Mesodermal cell (in vitro differentiated cells): ENCODE measurements at regions not wholly inside any gene's neighbourhood (a gene's known extent, or its start where the extent isn't known, plus 50 kb on each side); places are given as distances from the start of the nearest gene placed in this dataset.

Experiments
- H3K27ac ChIP-seq: 2 replicates; pipeline ENCODE4 v1.7.0; 2013; ENCODE audit warnings: mild to moderate bottlenecking, low read depth, low read length, moderate library complexity; ENCODE audit not compliant: severe bottlenecking
- H3K36me3 ChIP-seq: 2 replicates; pipeline ENCODE4 v1.7.1; 2013; ENCODE audit warnings: mild to moderate bottlenecking, low read length, moderate library complexity; ENCODE audit not compliant: control insufficient read depth, insufficient read depth
- H3K4me1 ChIP-seq: one replicate; pipeline ENCODE4 v1.7.1; 2013; ENCODE audit warnings: mild to moderate bottlenecking, low read length; ENCODE audit not compliant: insufficient read depth, control insufficient read depth, poor library complexity, severe bottlenecking
- H3K4me3 ChIP-seq: 2 replicates; pipeline ENCODE4 v1.7.0; 2013; ENCODE audit warnings: low read length, control low read depth, mild to moderate bottlenecking; ENCODE audit not compliant: insufficient read depth, poor library complexity, severe bottlenecking; ENCODE audit errors: extremely low read depth
- H3K9me3 ChIP-seq: 2 replicates; pipeline ENCODE4 v1.7.1; 2013; ENCODE audit warnings: mild to moderate bottlenecking, low read length, moderate library complexity; ENCODE audit not compliant: control insufficient read depth
- WGBS, 2 experiments: methylation state at CpG; one replicate each; pipeline ENCODE4 v1.1.5; 2013; ENCODE audit warnings: missing lambda C conversion rate in 2 of 2; ENCODE audit not compliant: insufficient coverage in 2 of 2; 5-methylcytosine and 5-hydroxymethylcytosine counted together

DNA sequence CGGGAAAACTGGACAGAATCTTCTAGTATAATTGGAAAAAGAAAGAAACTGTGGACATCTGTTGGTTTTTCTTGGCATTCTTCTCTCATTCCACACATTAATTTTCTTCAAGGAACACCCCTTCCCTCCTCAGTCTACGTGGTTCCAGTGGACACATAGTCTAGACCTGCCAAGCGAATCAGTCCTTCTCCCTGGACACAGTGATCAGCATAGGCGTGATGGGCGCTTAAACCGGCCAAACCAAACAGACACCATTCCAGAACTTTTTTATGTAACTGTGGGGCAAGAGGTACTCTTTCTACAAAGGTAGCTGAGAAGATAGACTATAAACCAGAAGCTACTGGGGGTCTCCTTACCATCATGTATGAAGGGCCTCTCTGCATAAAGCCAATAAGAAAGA, 121.8 kb upstream of the COX10 start:
- no peaks in the 10 kb centered on the region for H3K4me1 ChIP-seq
- no peak overlapping the region for H3K27ac ChIP-seq
- no peaks in the 10 kb centered on the region for H3K9me3 ChIP-seq
- WGBS, 2 experiments: 95% methylated on average over 2 of the region's 6 CpGs; no CpG with 5 or more reads in 1 of the 2 experiments
- H3K4me3 ChIP-seq: no peak overlapping the region
- no peaks in the 10 kb centered on the region for H3K36me3 ChIP-seq

- no peak overlapping the region for H3K27ac ChIP-seq
- WGBS, 2 experiments: 95 to 97% methylated on average over 3 to 4 of the region's 4 CpGs
- no peaks in the 10 kb centered on the region for H3K4me1 ChIP-seq
- no peak overlapping the region for H3K4me3 ChIP-seq
- H3K9me3 ChIP-seq: no peaks in the 10 kb centered on the region
- H3K36me3 ChIP-seq: no peaks in the 10 kb centered on the region
Observed at GRCh38 chr17:13952009-13952750, 117.1 kb upstream of the COX10 start.

GRCh38 chr17:13953841-13954240, 115.5 kb upstream of the COX10 start:
- Histone ChIP-seq H3K27ac (no peak overlapping the region), H3K4me3 (no peak overlapping the region), H3K4me1 (no peaks in the 10 kb centered on the region), H3K9me3 (no peaks in the 10 kb centered on the region), H3K36me3 (no peaks in the 10 kb centered on the region)
- WGBS, 2 experiments: 0% methylated on average over 1 of the region's 1 CpG; no CpG with 5 or more reads in 1 of the 2 experiments

- 100% methylated on average over 1 of the region's 3 CpGs; no CpG with 5 or more reads in 1 of the 2 experiments for WGBS, 2 experiments
Observed at GRCh38 chr17:13957636-13958035, 111.7 kb upstream of the COX10 start.

GRCh38 chr17:13958773-13959172, 110.5 kb upstream of the COX10 start:
- H3K4me1 ChIP-seq: no peaks in the 10 kb centered on the region
- no peak overlapping the region for H3K4me3 ChIP-seq
- WGBS, 2 experiments: 100% methylated on average over 1 of the region's 4 CpGs
- no peak overlapping the region for H3K27ac ChIP-seq
- H3K9me3 ChIP-seq: no peaks in the 10 kb centered on the region
- H3K36me3 ChIP-seq: no peaks in the 10 kb centered on the region

More at GRCh38 chr17:13957636-13958035, 111.7 kb upstream of the COX10 start:
- no peak overlapping the region for H3K4me3 ChIP-seq
- H3K9me3 ChIP-seq: no peaks in the 10 kb centered on the region
- H3K36me3 ChIP-seq: no peaks in the 10 kb centered on the region
- no peak overlapping the region for H3K27ac ChIP-seq
- H3K4me1 ChIP-seq: no peaks in the 10 kb centered on the region

GRCh38 chr17:13961265-13961664, 108.0 kb upstream of the COX10 start:
- H3K36me3 ChIP-seq: no peaks in the 10 kb centered on the region
- H3K9me3 ChIP-seq: no peaks in the 10 kb centered on the region
- no peaks in the 10 kb centered on the region for H3K4me1 ChIP-seq
- H3K27ac ChIP-seq: no peak overlapping the region
- H3K4me3 ChIP-seq: no peak overlapping the region
- 96 to 97% methylated on average over 3 to 4 of the region's 4 CpGs for WGBS, 2 experiments

GRCh38 chr17:13962716-13963240, 106.5 kb upstream of the COX10 start:
- no peak overlapping the region for H3K4me3 ChIP-seq
- 100% methylated on average over 1 of the region's 2 CpGs; no CpG with 5 or more reads in 1 of the 2 experiments for WGBS, 2 experiments
- H3K36me3 ChIP-seq: no peaks in the 10 kb centered on the region
- H3K9me3 ChIP-seq: no peaks in the 10 kb centered on the region
- H3K27ac ChIP-seq: no peak overlapping the region
- H3K4me1 ChIP-seq: no peaks in the 10 kb centered on the region

GRCh38 chr17:13967416-13967815, 101.9 kb upstream of the COX10 start:
- WGBS, 2 experiments: 88 to 93% methylated on average over 5 to 7 of the region's 7 CpGs
- no peaks in the 10 kb centered on the region for H3K4me1 ChIP-seq
- no peaks in the 10 kb centered on the region for H3K9me3 ChIP-seq
- H3K4me3 ChIP-seq: no peak overlapping the region
- H3K36me3 ChIP-seq: no peaks in the 10 kb centered on the region
- H3K27ac ChIP-seq: no peak overlapping the region

DNA sequence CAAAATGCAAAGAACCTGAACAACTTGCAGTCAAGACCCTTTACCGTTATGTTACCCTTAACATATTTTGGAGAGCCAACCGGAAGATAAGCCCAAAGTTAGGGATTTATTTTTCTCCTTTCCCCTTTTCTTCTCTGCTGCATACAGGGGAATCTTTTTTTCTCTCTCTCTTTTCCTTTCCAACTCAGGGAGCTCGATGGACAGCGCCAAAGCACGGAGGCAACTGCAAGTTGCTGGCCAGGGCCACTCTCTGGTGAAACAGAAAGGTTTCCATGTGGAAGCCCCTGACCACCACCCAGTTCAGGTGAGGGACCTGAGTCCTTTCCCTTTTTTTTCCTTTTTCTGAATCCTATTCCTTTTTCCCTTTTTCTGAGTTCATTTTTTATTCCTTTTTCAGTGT, 98.8 kb upstream of the COX10 start:
- H3K36me3 ChIP-seq: no peaks in the 10 kb centered on the region
- no peak overlapping the region for H3K27ac ChIP-seq
- H3K9me3 ChIP-seq: no peaks in the 10 kb centered on the region
- no peak overlapping the region for H3K4me3 ChIP-seq
- WGBS, 2 experiments: 73 to 94% methylated on average over 5 of the region's 5 CpGs
- H3K4me1 ChIP-seq: no peaks in the 10 kb centered on the region

DNA sequence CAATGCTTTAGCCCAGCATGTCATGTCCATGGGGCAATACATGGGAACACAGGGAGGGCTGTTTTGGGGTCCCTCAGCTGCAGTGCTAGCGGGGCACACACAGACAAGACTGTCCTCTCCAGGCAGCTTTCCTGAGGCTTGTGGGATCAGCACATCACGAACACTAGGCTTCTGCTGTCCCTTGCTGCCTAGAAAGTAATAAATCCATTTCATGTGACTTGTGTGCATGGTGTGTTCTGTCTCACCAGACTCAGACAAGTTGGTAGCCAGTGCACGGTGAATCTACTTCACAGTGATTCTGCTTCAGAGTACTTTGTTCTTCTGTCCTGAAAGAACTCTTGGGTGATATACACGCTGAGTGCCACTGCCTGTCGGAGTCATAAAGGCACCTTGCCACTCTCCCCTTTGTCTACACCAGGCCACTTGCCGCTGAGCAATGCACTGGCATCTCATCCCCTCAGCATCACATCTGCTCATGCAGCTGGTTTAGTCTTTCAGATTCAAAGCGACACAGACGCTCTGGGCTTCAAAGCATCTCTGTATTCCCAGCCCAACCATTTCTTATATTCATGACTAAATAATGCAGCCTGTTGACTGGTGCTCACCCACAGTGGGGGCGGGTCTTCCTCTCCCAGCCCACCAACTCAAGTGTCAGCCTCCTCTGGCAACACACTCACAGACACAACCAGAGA, 95.2 kb upstream of the COX10 start:
- 70 to 71% methylated on average over 7 to 9 of the region's 9 CpGs for WGBS, 2 experiments
- H3K4me3 ChIP-seq: no peak overlapping the region
- H3K4me1 ChIP-seq: no peaks in the 10 kb centered on the region
- H3K36me3 ChIP-seq: no peaks in the 10 kb centered on the region
- no peak overlapping the region for H3K27ac ChIP-seq
- no peaks in the 10 kb centered on the region for H3K9me3 ChIP-seq

- Histone ChIP-seq H3K9me3 (no peaks in the 10 kb centered on the region), H3K27ac (no peak overlapping the region), H3K36me3 (no peaks in the 10 kb centered on the region), H3K4me3 (no peak overlapping the region), H3K4me1 (no peaks in the 10 kb centered on the region)
- 91 to 100% methylated on average over 1 of the region's 1 CpG for WGBS, 2 experiments
Observed at GRCh38 chr17:13977837-13978236, 91.5 kb upstream of the COX10 start.
